ENCODE measurements at regions not wholly inside any gene's neighbourhood (a gene's known extent, or its start where the extent isn't known, plus 50 kb on each side); places are given as distances from the start of the nearest gene placed in this dataset.

GRCh38 chr14:44352201-44352600, 154.9 kb downstream of the FSCB start:
- Mint-ChIP-seq H3K4me1 (ENCODE audit: low read depth, unreplicated experiment) (no peaks in the 10 kb centered on the region), H3K27me3 (ENCODE audit: unreplicated experiment) (no peaks in the 10 kb centered on the region), H3K36me3 (ENCODE audit: unreplicated experiment) (peaks cover 2% of the 10 kb centered on the region), H3K27ac (ENCODE audit: unreplicated experiment) (no peak overlapping the region), H3K9me3 (ENCODE audit: unreplicated experiment) (no peaks in the 10 kb centered on the region), H3K4me3 (ENCODE audit: unreplicated experiment) (no peak overlapping the region)
- no peak for DNase-seq
- TF ChIP-seq, protein P1, sequence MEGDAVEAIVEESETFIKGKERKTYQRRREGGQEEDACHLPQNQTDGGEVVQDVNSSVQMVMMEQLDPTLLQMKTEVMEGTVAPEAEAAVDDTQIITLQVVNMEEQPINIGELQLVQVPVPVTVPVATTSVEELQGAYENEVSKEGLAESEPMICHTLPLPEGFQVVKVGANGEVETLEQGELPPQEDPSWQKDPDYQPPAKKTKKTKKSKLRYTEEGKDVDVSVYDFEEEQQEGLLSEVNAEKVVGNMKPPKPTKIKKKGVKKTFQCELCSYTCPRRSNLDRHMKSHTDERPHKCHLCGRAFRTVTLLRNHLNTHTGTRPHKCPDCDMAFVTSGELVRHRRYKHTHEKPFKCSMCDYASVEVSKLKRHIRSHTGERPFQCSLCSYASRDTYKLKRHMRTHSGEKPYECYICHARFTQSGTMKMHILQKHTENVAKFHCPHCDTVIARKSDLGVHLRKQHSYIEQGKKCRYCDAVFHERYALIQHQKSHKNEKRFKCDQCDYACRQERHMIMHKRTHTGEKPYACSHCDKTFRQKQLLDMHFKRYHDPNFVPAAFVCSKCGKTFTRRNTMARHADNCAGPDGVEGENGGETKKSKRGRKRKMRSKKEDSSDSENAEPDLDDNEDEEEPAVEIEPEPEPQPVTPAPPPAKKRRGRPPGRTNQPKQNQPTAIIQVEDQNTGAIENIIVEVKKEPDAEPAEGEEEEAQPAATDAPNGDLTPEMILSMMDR (IDR thresholded peaks at IDR 0.05; ENCODE audit: partially characterized antibody, unreplicated experiment), result no peak

GRCh38 chr14:44347316-44347715, 159.8 kb downstream of the FSCB start:
- H3K27ac Mint-ChIP-seq (ENCODE audit: unreplicated experiment), result no peak overlapping the region
- H3K36me3 Mint-ChIP-seq (ENCODE audit: unreplicated experiment), result peaks cover 5% of the 10 kb centered on the region
- no peaks in the 10 kb centered on the region for H3K9me3 Mint-ChIP-seq (ENCODE audit: unreplicated experiment)
- no peak overlapping the region for H3K4me3 Mint-ChIP-seq (ENCODE audit: unreplicated experiment)
- no peak for DNase-seq
- H3K27me3 Mint-ChIP-seq (ENCODE audit: unreplicated experiment), result no peaks in the 10 kb centered on the region
- H3K4me1 Mint-ChIP-seq (ENCODE audit: low read depth, unreplicated experiment), result no peaks in the 10 kb centered on the region
- TF ChIP-seq, protein P1 (IDR thresholded peaks at IDR 0.05; ENCODE audit: partially characterized antibody, unreplicated experiment), result no peak

DNA sequence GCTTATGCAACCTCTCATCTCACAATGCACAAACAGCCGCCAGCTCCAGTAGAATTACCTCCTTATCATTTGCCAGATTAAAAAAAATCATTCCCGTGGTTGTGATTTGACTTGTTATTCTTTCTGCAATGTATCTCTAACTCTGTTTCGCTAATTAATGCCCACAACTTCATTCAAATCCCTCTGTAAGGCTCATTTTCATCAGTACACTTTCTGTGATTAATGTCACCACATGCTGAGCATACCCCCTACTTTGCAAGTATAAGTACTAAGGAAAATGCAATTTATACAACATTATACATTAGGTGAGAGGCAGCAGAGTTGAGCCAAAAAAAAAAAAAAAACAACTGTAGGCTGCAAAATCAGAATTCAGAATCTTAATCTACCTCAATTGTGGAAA, 166.0 kb downstream of the FSCB start:
- no peaks in the 10 kb centered on the region for H3K4me1 Mint-ChIP-seq (ENCODE audit: low read depth, unreplicated experiment)
- DNase-seq, result no peak
- H3K27me3 Mint-ChIP-seq (ENCODE audit: unreplicated experiment), result no peaks in the 10 kb centered on the region
- no peaks in the 10 kb centered on the region for H3K36me3 Mint-ChIP-seq (ENCODE audit: unreplicated experiment)
- peaks cover 1% of the 10 kb centered on the region for H3K9me3 Mint-ChIP-seq (ENCODE audit: unreplicated experiment)
- no peak overlapping the region for H3K4me3 Mint-ChIP-seq (ENCODE audit: unreplicated experiment)
- H3K27ac Mint-ChIP-seq (ENCODE audit: unreplicated experiment), result no peak overlapping the region
- TF ChIP-seq, protein P1 (IDR thresholded peaks at IDR 0.05; ENCODE audit: partially characterized antibody, unreplicated experiment), result no peak

DNA sequence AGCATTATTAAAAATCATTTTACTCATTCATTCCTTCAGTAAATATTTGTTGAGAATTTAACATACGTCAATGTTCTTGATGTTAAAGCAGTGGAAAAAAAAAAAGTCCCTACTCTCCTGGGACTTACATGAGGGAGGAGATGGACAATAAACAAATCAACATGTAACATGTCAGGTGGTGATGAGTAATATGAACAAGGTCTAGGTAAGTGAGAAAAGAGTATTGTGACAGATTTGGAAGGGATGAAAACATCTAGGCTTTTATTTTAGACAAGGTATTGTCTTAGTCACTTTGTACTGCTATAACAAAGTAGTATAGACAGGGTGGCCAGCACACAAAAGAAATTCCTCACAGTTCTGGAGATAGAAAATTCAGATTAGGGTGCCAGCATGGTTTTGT, 167.2 kb downstream of the FSCB start:
- no peak overlapping the region for H3K27ac Mint-ChIP-seq (ENCODE audit: unreplicated experiment)
- DNase-seq, result no peak
- H3K36me3 Mint-ChIP-seq (ENCODE audit: unreplicated experiment), result no peaks in the 10 kb centered on the region
- no peaks in the 10 kb centered on the region for H3K27me3 Mint-ChIP-seq (ENCODE audit: unreplicated experiment)
- H3K9me3 Mint-ChIP-seq (ENCODE audit: unreplicated experiment), result peaks cover 1% of the 10 kb centered on the region
- no peaks in the 10 kb centered on the region for H3K4me1 Mint-ChIP-seq (ENCODE audit: low read depth, unreplicated experiment)
- TF ChIP-seq, protein P1 (IDR thresholded peaks at IDR 0.05; ENCODE audit: partially characterized antibody, unreplicated experiment), result no peak
- H3K4me3 Mint-ChIP-seq (ENCODE audit: unreplicated experiment), result no peak overlapping the region

DNA sequence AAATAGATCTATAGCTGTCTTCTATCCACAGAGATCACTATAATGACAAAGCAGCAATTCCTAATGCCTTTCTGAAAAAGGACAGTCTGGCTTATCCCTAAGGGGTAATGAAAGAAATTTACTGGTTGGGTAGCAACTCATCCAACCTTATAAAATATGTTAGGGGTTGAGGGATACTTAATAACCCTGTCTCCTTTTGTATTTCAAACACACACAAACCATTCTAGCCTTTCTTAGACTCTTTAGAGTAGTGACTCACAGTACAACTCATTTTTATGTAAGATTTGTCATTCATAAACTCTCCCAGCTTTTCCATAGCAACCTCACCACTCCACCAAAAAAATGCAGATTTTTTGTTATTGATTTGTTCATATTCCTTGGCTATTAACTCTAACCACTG, 167.9 kb downstream of the FSCB start:
- no peaks in the 10 kb centered on the region for H3K4me1 Mint-ChIP-seq (ENCODE audit: low read depth, unreplicated experiment)
- H3K4me3 Mint-ChIP-seq (ENCODE audit: unreplicated experiment), result no peak overlapping the region
- TF ChIP-seq, protein P1 (IDR thresholded peaks at IDR 0.05; ENCODE audit: partially characterized antibody, unreplicated experiment), result no peak
- H3K9me3 Mint-ChIP-seq (ENCODE audit: unreplicated experiment), result peaks cover 1% of the 10 kb centered on the region
- H3K36me3 Mint-ChIP-seq (ENCODE audit: unreplicated experiment), result no peaks in the 10 kb centered on the region
- no peak overlapping the region for H3K27ac Mint-ChIP-seq (ENCODE audit: unreplicated experiment)
- no peaks in the 10 kb centered on the region for H3K27me3 Mint-ChIP-seq (ENCODE audit: unreplicated experiment)
- DNase-seq, result no peak
